GM18868 (cell line): ENCODE measurements at regions not wholly inside any gene's neighbourhood (a gene's known extent, or its start where the extent isn't known, plus 50 kb on each side); places are given as distances from the start of the nearest gene placed in this dataset.
"Not testable (repeated sequence)": the region's sequence is repeated elsewhere in the genome, so short reads cannot be mapped to it uniquely, and the experiment has no call there.

Source experiments
- ATAC-seq: cut with Tn5 transposase; IDR thresholded peaks from one replicate; pipeline ENCODE4 v1.9.1; 2021; ENCODE audit warnings: mild to moderate bottlenecking, moderate library complexity; ENCODE audit not compliant: unreplicated experiment

DNA sequence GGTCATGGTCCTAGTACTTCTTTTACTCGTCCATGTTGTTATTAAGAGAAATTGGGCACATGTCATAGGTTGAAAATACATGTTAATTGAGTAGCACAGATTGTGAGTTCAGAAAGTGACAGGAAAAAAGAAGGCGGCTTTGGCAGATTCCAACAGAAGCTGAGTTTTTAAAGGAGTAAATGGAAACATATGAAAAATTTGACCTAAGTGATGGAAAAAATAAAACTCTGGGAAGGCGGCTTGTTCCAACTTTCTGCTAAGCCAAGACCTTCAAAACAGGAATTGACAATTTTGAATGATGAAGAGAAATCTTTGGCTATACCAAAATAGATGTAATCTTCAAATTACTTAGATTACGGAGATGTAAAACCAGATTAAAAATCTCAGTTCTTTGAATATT, 868.0 kb downstream of the EPHA4 start:
- ATAC-seq = no peak

DNA sequence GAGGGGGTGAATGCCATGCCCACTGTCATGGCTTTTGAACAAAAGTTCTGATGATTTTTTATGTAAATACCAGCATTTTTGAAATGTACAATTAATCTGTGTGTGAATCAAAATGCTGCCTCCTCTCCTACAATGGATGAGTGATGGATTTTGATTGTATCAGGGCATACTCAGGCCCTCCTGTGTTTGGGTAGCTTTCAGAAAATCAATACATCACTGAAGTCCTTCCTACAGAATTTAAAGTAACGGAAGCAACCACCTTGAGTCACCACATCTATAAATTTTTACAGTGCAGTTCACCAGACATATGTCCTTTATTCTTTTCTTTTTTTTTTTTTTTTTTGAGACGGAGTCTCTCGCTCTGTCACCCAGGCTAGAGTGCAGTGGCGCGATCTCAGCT, 867.3 kb downstream of the EPHA4 start:
- no peak for ATAC-seq

DNA sequence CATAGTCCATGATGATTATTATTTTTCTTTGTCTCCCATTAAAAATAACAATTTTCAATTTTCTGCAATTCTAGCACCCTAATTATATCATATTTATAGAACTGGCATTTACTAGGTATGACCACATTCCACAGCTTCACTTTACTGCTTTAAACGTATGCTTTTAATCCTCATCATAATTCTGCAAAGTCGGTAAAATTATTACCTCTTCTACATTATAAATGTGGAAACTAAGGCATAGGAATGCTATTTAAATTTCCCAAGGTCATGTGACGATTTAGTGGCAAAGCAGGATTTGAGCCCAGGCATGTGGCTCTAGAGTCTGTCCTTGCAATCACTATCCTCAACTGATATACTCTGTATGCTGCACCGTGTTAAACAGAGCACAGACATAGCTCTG, 866.4 kb downstream of the EPHA4 start:
- no peak for ATAC-seq

DNA sequence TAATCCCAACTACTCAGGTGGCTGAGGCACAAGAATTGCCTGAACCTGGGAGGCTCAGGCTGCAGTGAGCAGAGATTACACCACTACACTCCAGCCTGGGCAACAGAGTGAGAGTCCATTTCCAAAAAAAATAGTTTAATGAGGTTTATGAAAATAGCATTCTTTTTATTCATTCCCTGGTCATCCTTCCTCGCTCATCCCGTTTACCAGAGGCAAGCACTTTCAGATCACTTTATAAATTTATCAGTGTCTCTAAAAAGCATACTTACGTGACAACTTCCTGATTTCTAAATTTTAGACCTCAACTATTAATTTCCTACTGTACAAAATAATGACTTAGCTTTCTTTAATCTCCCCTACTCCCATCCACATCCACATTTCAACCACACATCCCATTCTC, 864.8 kb downstream of the EPHA4 start:
- no peak for ATAC-seq

DNA sequence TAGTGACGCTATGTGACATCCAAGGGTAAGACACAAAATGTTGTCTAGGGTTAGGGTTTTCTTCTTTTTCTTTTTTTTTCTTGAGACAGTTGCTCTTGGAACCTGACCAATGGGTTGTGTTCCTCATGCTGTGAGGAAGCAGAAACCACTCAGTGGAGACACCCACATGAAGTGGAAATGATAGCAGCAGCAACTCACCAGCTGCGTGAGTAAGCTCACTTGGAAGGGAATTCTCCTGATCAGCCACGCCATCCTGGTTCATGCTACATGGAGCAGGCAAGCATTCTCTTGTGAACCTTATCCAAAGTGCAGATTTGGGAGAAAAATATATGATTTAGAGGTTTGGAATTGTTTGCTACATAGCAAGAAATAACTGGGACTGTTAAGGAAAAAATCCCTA, 863.7 kb downstream of the EPHA4 start:
- no peak for ATAC-seq

DNA sequence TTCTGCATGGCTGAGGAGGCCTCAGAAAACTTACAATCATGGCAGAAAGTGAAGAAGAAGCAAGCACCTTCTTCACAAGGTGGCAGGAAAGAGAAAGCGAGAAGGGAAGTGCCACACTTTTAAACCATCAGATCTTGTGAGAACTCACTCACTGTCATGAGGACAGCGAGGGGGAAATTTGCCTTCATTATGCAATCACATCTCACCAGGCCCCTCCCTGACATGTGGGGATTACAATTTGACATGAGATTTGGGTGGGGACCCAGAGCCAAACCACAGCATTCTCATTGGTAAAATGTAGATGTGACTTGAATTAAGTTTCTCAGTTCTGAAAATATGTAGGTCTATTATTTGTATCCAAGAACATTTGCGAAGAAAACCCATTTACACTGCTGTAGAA, 854.8 kb downstream of the EPHA4 start:
- ATAC-seq = no peak

DNA sequence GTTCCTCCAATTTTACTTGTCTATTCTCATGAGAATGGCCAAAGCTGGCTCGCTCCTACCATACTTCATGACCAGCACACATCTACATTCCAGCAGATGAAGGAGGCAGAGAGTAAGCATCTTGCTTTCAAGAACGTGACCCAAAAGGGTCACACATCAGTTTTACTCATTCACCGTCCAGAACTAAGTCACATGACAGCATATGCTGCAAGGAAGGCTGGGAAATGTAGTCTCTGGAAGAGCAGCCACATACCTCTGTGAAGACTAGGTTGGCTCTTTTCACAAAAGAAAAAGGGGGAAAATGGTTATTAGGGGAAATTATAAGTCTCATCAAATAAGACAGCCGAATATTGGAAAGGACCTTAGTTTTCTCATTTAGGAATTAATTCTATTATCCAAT, 835.3 kb downstream of the EPHA4 start:
- no peak for ATAC-seq

DNA sequence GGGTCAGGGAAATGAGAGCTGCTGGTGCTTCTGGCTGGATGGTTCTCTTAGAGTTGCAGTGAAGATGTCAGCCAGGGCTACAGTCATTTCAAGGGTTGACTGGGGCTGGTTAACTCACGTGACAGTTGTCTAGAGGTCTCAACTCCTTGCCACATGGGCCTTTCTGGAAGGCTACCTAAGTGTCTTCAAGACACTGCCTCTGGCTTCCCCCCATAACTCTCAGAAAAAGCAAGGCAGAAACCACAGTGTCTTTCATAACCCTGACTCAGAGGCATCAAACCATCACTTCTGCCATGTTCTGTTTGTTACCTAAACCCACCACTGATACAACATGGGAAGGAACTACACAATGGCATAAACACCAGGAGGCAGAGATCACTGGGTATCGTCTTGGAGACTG, 828.9 kb downstream of the EPHA4 start:
- no peak for ATAC-seq

DNA sequence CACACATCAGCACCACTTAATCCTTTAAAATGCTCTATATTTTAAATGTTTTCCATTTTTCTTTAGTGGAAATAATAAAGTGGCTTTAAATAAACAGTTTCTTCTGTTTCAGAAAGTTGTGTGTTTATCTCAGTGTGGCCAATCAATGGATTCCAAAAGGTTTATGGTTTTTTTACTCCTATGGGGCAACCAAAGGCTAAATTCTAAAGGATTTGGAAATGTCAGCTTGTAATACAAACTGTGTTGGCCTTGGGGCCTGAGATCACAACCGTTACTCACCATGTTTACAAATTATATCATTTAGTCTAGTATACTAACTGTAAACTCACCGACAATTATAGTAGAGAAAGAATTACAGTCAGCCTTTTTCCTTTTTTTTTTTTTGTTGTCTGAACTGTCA, 827.2 kb downstream of the EPHA4 start:
- no peak for ATAC-seq

DNA sequence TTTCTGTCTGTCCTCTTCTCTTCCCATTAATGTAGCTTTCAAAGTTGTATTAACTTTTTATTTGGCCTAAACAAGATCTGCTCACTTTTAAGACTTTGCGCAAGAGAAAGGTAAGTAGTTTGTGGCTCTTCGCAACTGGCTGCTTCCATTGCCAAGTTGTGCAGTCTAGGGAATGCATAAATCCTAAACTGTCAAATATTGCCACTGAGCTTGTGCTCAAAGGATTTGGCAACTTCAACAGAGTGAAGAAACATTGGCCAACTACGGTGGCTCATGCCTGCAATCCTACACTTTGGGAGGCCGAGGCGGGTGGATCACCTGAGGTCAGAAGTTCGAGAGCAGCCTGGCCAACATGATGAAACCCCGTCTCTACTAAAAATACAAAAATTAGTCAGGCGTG, 826.4 kb downstream of the EPHA4 start:
- ATAC-seq = no peak

DNA sequence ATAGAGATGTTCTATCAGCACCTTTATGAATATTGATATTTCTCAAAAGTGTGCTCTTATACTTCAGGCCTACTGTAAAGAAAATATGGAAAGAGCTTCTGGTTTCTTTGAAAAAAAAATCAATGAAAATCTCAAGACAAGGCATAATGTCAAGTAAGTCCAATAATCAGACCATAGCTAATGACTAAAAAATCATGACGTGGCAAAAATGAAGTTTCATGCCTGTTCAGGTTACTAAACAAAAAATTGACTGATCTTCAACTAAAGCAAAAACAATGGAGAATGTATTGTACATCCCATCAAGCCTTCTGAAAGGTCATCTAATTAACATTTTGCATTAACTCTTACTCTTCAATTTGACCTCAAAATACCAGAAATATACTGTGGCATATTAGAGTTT, 824.4 kb downstream of the EPHA4 start:
- ATAC-seq = no peak

DNA sequence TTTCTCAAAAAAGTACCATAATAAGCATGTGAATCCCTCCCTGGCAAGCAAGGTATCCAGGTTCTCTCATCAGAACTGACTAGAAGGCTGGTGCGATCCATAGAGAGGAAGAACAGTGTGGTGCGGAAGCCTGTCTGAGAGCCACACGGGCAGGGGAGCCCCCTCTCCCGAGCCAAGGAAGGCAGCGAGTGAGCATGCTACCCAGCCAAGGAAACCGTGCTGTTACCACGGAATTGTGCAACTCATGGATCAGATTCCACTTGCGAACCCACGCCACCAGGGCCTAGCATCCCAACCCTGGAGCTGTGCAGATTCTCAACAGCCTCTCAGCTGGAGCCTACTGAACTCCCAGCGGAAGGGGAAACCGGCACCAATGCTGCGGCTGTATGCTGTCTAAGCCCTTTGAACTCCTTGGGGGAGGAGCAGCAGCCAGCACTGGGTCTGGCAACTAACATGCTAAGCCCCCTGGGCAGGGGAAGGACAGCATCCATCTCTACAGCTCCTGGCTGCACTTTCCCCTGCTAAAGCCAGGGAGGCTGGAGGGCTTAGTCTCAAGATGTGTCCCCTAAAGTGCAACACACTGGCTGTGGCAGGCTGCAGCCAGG, 823.1 kb downstream of the EPHA4 start:
- no peak for ATAC-seq

DNA sequence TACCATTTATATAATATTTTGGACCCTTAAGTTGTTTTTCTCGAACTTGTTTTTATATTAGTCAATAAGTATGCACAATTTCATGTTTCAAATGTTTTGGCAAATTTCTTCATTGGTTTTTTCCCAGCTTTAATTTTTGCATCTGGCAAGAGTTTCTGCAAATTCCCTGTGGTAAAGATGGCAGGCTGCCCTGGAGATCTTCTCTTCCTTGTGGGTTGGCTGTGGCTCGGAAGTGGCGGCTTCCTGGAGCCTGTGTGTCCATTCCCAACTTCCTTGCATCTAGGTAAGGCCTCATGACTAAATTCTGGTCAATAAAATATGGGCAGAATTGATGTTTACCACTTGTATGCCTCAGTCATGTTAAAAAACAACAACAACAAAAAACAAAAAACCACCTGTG, 818.6 kb downstream of the EPHA4 start:
- no peak for ATAC-seq

DNA sequence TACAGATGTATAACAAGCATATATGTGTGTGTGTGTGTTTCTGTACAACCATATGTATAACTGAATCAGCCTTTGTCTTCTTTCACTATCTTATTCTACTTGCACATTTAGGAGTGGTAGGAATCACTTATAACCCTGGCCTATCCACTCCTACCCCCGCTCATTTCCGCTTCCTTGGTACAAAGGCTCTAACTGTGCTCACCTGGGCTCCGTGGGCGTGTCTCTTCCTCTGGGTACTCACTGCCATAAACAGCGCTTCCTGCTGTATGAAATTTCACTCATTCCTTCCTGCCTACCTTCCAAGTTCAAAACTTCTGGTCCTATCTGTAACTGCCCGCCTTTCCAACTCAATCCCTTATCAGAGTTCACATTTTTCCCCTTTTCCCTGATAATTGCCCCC, 815.5 kb downstream of the EPHA4 start:
- no peak for ATAC-seq

DNA sequence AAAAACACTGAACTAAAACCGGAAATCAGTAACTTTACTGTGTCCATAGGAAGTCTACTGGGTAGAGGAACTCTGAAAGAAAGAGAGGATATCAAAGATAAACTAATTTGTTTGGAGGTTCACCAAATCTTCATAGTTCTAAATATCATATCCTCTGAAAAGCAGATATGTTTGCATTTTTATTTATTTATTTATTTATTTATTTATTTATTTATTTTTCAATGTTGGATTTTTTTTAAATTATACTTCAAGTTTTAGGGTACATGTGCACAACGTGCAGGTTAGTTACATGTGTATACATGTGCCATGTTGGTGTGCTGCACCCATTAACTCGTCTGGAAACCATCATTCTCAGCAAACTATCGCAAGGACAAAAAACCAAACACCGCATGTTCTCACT, 813.7 kb downstream of the EPHA4 start:
- ATAC-seq = not testable (repeated sequence)

DNA sequence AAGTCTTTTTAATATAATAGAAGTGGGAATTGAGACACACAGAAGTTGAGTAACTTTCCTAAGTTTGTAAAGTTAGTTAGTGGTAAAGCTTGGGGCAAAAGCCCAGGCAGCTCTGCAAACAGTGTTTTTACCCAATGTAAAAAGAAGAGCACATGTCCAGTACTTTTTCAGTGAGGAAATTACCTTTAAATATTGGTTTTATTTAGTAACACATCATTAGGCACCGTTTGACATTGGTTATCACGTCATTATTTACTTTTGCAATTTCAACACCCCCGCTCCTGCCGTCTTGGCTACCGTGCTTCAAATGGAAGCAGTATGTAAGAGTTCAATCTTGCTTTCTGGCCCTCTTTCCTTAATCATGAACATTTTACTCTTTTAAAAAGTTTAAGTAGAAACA, 807.9 kb downstream of the EPHA4 start:
- ATAC-seq = no peak

DNA sequence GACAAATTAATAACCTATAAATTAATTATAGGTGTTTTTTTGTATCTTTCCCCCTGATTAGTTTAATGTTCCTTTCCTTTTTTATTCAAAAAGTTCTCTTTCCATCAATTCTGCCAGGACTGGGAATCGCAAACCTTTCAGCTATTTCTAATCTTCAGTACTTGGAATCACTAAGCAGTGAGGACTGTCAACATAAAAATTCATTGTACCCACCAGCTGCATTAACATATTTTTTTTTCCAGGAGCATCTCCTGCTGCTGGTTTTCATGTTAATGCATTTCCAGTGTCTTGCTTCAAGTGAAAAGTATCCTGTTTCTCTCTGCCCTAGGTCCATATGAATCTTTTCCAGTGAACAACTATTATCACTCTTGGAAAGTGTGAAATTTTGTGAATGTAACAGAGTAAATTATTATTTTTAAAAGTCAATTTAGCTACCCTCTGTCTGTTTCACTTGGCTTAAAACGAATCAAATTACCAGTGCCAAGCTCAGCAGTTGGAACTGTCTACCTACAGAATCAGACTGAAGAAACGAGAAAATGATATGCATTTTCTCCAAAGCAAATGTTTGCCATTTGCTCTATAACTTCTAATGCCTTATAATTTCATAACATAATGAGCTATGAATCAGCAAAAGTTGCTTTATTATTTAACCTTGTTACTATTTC, 804.4 kb downstream of the EPHA4 start:
- no peak for ATAC-seq

DNA sequence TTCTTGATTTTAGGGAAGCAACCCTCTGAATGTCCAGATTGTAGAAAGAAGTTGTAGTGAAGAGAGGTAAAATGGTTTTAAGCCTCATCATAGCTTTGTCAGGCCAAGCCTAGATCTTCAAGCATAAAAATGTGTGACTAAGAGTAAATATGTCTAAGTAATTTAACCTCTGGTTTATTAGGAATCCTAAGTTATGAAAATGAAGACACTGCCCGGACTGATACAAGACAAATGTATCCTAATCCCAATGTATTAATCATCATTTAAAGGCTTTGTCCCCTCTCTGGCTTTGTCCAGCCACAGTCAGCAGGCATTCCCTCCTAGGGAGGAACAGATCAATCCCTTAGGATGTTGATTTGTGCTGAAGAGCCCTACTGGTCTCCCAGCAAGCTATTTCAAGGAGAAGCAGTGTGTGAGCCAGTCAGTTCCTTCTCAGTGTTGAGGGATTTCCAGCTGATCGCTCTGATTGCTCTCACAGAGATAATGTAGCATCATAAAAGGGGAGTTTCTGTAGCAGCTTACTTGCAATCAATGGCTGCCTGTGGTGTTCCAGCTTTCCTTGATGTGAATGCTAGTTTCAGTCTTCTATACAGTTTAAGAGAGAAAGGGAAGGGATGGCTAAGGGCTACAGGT, 796.1 kb downstream of the EPHA4 start:
- no peak for ATAC-seq

DNA sequence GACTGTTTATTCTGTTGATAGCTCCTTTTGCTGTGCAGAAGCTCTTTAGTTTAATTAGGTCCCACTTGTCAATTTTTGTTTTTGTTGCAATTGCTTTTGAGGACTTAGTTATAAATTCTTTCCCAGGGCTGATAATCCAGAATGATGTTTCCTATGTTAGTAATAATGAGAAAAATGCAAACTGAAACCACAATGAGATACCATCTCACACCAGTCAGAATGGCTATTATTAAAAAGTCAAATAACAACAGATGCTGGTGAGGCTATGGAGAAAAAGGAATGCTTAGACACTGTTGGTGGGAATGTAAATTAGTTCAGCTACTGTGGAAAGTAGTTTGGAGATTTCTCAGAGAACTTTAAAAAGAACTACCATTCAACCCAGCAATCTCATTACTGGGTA, 793.0 kb downstream of the EPHA4 start:
- ATAC-seq = not testable (repeated sequence)

DNA sequence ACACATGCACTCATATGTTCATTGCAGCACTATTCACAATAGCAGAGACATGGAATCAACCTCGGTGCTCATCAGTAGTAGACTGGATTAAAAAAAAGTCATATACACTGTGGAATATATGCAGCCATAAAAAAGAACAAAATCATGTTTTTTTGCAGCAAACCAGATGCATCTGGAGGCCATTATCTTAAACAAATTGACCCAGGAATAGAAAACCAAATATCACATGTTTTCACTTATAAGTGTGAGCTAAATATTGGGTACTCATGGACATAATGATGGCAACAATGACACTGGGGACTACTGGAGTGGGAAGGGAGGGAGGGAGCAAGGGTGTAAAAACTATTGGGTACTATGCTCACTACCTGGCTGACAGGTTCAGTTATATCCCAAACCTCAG, 792.6 kb downstream of the EPHA4 start:
- ATAC-seq = no peak

DNA sequence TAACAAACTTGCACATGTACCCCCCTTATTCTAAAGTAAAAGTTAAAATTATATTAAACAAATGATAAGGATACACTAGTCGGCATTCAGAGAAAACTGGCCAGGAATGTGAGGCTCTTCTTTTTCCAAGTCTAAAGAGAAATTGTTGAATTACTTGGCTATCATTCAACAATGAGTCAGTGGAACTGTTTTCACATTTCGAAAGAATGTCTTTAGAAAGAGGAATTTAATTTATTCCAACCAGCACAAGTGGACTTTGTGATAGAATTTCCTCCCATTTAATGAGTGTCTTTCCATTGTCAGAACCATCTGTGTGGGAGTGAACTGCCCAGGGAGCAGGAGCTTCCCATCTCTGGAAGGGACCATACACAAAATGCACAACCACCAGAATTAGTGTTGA, 792.2 kb downstream of the EPHA4 start:
- ATAC-seq = no peak

DNA sequence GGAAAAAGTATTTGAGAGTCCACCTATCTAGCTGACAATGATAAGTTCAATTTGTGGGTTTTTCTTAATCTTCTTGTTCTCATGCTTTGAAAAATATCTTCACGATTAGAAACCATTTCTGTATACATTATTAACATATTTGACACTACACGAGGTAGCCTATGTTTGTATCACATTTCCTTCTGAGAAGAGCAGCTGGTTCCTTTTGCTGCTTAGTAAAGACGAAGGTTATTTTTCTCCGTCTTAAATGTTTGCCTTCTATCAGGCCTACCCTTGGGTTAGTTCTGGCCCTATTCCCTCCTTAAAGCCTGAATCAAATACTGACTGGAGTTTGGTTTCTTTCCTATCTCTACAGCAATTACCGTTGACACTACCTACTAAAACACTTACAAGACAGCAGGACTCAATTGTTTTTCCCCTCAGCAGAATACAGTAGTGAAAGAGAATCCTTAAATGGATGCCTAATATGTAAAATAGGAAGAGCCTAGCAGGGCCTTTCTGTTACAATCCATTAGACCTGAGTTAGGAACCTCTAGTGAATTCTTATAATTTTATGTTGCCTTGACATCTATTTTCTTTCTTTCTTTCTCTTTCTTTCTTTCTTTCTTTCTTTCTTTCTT, 790.4 kb downstream of the EPHA4 start:
- ATAC-seq = no peak
